Bronchial epithelial cell (primary cell): ENCODE measurements at regions not wholly inside any gene's neighbourhood (a gene's known extent, or its start where the extent isn't known, plus 50 kb on each side); places are given as distances from the start of the nearest gene placed in this dataset.

Source experiments
- DNase-seq: peaks from one replicate; pipeline ENCODE4 v3.0.0-alpha.2; 2010; ENCODE audit warnings: low read depth
- FAIRE-seq: peaks from 2 replicates; lab custom pipeline; 2011; peaks lifted over from hg19 to GRCh38; lab: Jason Lieb, UNC
- H3K27me3 ChIP-seq: 2 replicates; pipeline ENCODE4 v1.5.1; 2011; ENCODE audit warnings: low read length; ENCODE audit not compliant: control insufficient read depth, insufficient read depth
- H3K36me3 ChIP-seq: 2 replicates; pipeline ENCODE4 v1.5.1; 2011; ENCODE audit warnings: low read length; ENCODE audit not compliant: control insufficient read depth, insufficient read depth
- H3K4me3 ChIP-seq: 2 replicates; pipeline ENCODE4 v1.5.1; 2011; ENCODE audit warnings: mild to moderate bottlenecking, low read depth, low read length, control low read depth
- CTCF ChIP-seq: IDR thresholded peaks from 2 replicates; pipeline ENCODE4 v1.5.1; 2011; ENCODE audit warnings: mild to moderate bottlenecking, moderate library complexity, low read length, control low read depth, inconsistent platforms; ENCODE audit not compliant: insufficient read depth, severe bottlenecking

GRCh38 chr6:118396969-118397368 is 151.1 kb upstream of the PLN start:
- no peak overlapping the region for H3K4me3 ChIP-seq
- FAIRE-seq (no peak), DNase-seq (no peak)
- TF ChIP-seq CTCF, result no peak
- no peaks in the 10 kb centered on the region for H3K27me3 ChIP-seq
- no peaks in the 10 kb centered on the region for H3K36me3 ChIP-seq

- FAIRE-seq, result no peak
- TF ChIP-seq CTCF, result no peak
These were observed 150.2 kb upstream of the PLN start for GRCh38 chr6:118397671-118398465.

GRCh38 chr6:118400098-118400497 is 148.0 kb upstream of the PLN start:
- FAIRE-seq (no peak), DNase-seq (no peak)
- TF ChIP-seq CTCF, result no peak
- H3K36me3 ChIP-seq, result no peaks in the 10 kb centered on the region
- H3K4me3 ChIP-seq, result no peak overlapping the region
- H3K27me3 ChIP-seq, result no peaks in the 10 kb centered on the region

More at GRCh38 chr6:118397671-118398465, 150.2 kb upstream of the PLN start:
- H3K27me3 ChIP-seq, result no peaks in the 10 kb centered on the region
- H3K36me3 ChIP-seq, result no peaks in the 10 kb centered on the region
- no peak for DNase-seq
- H3K4me3 ChIP-seq, result no peak overlapping the region

- H3K4me3 ChIP-seq, result no peak overlapping the region
- no peak for FAIRE-seq
- H3K27me3 ChIP-seq, result no peaks in the 10 kb centered on the region
- DNase-seq, result peak; percentile 13
- H3K36me3 ChIP-seq, result no peaks in the 10 kb centered on the region
- TF ChIP-seq CTCF, result no peak
These were observed 147.5 kb upstream of the PLN start for GRCh38 chr6:118400582-118400981.

- DNase-seq, result no peak
- no peak for FAIRE-seq
These were observed 146.6 kb upstream of the PLN start for GRCh38 chr6:118401325-118401975.

More at GRCh38 chr6:118401325-118401975, 146.6 kb upstream of the PLN start:
- H3K4me3 ChIP-seq, result no peak overlapping the region
- TF ChIP-seq CTCF, result no peak
- no peaks in the 10 kb centered on the region for H3K27me3 ChIP-seq
- no peaks in the 10 kb centered on the region for H3K36me3 ChIP-seq
